A549 (cell line): ENCODE measurements at regions not wholly inside any gene's neighbourhood (a gene's known extent, or its start where the extent isn't known, plus 50 kb on each side); places are given as distances from the start of the nearest gene placed in this dataset.

Experiments used
- EP300 ChIP-seq, 2 experiments: fragments of >200 bp; sonication (Bioruptor Twin); formaldehyde crosslinking; IDR thresholded peaks; 2 replicates in 1 of 2; 3 replicates in 1 of 2; pipeline ENCODE4 v1.6.1; 2016 to 2017
- HEYL ChIP-seq: fragments of 250-450 bp; sonication (Bioruptor Pico); IDR thresholded peaks from 2 replicates; pipeline ENCODE4 v1.8.0; 2021; ENCODE audit warnings: mild to moderate bottlenecking, moderate library complexity
- HOXA7 ChIP-seq: fragments of 250-450 bp; sonication (Bioruptor Pico); IDR thresholded peaks from 2 replicates; pipeline ENCODE4 v1.5.0; 2020; ENCODE audit warnings: mild to moderate bottlenecking, moderate library complexity
- MAX ChIP-seq: IDR thresholded peaks from 2 replicates; pipeline ENCODE4 v1.6.1; 2012
- PHF8 ChIP-seq: fragments of 200-600 bp; sonication (generic); IDR thresholded peaks from 2 replicates; pipeline ENCODE4 v1.6.1; 2016; ENCODE audit warnings: low read depth, mild to moderate bottlenecking, antibody characterized with exemption, moderate library complexity, borderline replicate concordance
- POLR2A ChIP-seq: IDR thresholded peaks from 2 replicates; pipeline ENCODE4 v1.6.1; 2012; ENCODE audit warnings: mild to moderate bottlenecking, low read length
- POLR2AphosphoS2 ChIP-seq: conservative IDR thresholded peaks from 2 replicates; pipeline ENCODE4 v1.6.1; 2012; ENCODE audit warnings: low read length, improper control_type of control experiment, inconsistent platforms
- RAD21 ChIP-seq, 2 experiments: fragments of >200 bp in 1 of 2; sonication (Bioruptor Twin) in 1 of 2; formaldehyde crosslinking in 1 of 2; IDR thresholded peaks in 1 of 2; conservative IDR thresholded peaks in 1 of 2; 2 replicates in 1 of 2; 3 replicates in 1 of 2; pipeline ENCODE4 v1.6.1; 2012 to 2018; ENCODE audit warnings: inconsistent platforms in 1 of 2
- RFX5 ChIP-seq: fragments of 450-650 bp; IDR thresholded peaks from 2 replicates; pipeline ENCODE4 v1.7.1; 2014; ENCODE audit warnings: antibody characterized with exemption, mild to moderate bottlenecking, moderate library complexity
- SMC3 ChIP-seq: fragments of >200 bp; sonication (Bioruptor Twin); formaldehyde crosslinking; IDR thresholded peaks from 3 replicates; pipeline ENCODE4 v1.6.1; 2018; ENCODE audit warnings: inconsistent platforms
- TF ChIP-seq, protein P1 (sequence below): fragments of 200-600 bp; sonication (generic); IDR thresholded peaks from 2 replicates; pipeline ENCODE4 v1.6.1; 2016; ENCODE audit warnings: antibody characterized with exemption, mild to moderate bottlenecking, moderate library complexity
- TF ChIP-seq, protein P2 (sequence below): fragments of >200 bp; sonication (Bioruptor Twin); formaldehyde crosslinking; IDR thresholded peaks from 3 replicates; pipeline ENCODE4 v1.5.1; 2016

DNA sequence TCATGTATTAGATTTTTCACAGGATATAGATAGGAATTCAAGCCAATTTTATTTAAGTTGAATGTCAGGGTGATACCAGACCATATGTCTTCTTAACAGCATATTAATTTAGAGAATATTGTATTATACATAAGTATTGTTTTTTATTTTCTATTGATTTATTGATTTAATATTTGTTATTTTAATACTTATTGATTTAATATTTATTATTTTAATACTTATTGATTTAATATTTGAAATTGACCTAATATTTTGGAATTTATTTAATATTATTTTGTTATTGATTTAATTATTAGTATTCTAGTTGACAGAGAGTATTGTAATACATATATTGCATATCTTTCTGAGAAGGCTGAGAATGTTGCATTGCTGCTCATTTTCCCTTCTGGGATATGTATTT lies 1411.8 kb upstream of the ACO1 start:
- TF ChIP-seq SMC3 = no peak
- TF ChIP-seq, protein P1, sequence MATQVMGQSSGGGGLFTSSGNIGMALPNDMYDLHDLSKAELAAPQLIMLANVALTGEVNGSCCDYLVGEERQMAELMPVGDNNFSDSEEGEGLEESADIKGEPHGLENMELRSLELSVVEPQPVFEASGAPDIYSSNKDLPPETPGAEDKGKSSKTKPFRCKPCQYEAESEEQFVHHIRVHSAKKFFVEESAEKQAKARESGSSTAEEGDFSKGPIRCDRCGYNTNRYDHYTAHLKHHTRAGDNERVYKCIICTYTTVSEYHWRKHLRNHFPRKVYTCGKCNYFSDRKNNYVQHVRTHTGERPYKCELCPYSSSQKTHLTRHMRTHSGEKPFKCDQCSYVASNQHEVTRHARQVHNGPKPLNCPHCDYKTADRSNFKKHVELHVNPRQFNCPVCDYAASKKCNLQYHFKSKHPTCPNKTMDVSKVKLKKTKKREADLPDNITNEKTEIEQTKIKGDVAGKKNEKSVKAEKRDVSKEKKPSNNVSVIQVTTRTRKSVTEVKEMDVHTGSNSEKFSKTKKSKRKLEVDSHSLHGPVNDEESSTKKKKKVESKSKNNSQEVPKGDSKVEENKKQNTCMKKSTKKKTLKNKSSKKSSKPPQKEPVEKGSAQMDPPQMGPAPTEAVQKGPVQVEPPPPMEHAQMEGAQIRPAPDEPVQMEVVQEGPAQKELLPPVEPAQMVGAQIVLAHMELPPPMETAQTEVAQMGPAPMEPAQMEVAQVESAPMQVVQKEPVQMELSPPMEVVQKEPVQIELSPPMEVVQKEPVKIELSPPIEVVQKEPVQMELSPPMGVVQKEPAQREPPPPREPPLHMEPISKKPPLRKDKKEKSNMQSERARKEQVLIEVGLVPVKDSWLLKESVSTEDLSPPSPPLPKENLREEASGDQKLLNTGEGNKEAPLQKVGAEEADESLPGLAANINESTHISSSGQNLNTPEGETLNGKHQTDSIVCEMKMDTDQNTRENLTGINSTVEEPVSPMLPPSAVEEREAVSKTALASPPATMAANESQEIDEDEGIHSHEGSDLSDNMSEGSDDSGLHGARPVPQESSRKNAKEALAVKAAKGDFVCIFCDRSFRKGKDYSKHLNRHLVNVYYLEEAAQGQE = no peak
- TF ChIP-seq POLR2A = no peak
- TF ChIP-seq, protein P2, sequence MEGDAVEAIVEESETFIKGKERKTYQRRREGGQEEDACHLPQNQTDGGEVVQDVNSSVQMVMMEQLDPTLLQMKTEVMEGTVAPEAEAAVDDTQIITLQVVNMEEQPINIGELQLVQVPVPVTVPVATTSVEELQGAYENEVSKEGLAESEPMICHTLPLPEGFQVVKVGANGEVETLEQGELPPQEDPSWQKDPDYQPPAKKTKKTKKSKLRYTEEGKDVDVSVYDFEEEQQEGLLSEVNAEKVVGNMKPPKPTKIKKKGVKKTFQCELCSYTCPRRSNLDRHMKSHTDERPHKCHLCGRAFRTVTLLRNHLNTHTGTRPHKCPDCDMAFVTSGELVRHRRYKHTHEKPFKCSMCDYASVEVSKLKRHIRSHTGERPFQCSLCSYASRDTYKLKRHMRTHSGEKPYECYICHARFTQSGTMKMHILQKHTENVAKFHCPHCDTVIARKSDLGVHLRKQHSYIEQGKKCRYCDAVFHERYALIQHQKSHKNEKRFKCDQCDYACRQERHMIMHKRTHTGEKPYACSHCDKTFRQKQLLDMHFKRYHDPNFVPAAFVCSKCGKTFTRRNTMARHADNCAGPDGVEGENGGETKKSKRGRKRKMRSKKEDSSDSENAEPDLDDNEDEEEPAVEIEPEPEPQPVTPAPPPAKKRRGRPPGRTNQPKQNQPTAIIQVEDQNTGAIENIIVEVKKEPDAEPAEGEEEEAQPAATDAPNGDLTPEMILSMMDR = no peak
- TF ChIP-seq PHF8 = no peak
- no peak for TF ChIP-seq MAX
- no peak for TF ChIP-seq POLR2AphosphoS2
- no peak for TF ChIP-seq HEYL (CRISPR knock-in tag)
- TF ChIP-seq RFX5 = no peak
- no peak for TF ChIP-seq HOXA7 (CRISPR knock-in tag)
- no peak for TF ChIP-seq EP300 (IDR thresholded peaks at IDR 0.05)
- no peak for TF ChIP-seq RAD21 (conservative IDR thresholded peaks at IDR 0.05 in 1 of 2, IDR thresholded peaks at IDR 0.05 in 1 of 2)
